Endodermal cell (in vitro differentiated cells): ENCODE measurements at regions not wholly inside any gene's neighbourhood (a gene's known extent, or its start where the extent isn't known, plus 50 kb on each side); places are given as distances from the start of the nearest gene placed in this dataset.

ENCODE experiments used
- DNase-seq: peaks from one replicate; pipeline ENCODE4 v3.0.0-alpha.2; 2017
- H3K27ac ChIP-seq: 2 replicates; pipeline ENCODE4 v1.5.1; 2013; ENCODE audit warnings: mild to moderate bottlenecking, low read depth, low read length, moderate library complexity
- H3K27me3 ChIP-seq: 2 replicates; pipeline ENCODE4 v1.6.1; 2013; ENCODE audit warnings: mild to moderate bottlenecking, low read length, moderate library complexity; ENCODE audit not compliant: insufficient read depth, control insufficient read depth, poor library complexity, severe bottlenecking
- H3K36me3 ChIP-seq: 2 replicates; pipeline ENCODE4 v1.7.0; 2013; ENCODE audit warnings: mild to moderate bottlenecking, low read length, moderate library complexity; ENCODE audit not compliant: control insufficient read depth, insufficient read depth
- H3K4me1 ChIP-seq: one replicate; pipeline ENCODE4 v1.7.0; 2013; ENCODE audit warnings: low read length; ENCODE audit not compliant: control insufficient read depth, insufficient read depth
- H3K4me3 ChIP-seq: 2 replicates; pipeline ENCODE4 v1.5.1; 2013; ENCODE audit warnings: mild to moderate bottlenecking, low read length, moderate library complexity
- H3K9ac ChIP-seq: 2 replicates; pipeline ENCODE4 v1.6.1; 2013; ENCODE audit warnings: mild to moderate bottlenecking, low read length, moderate library complexity; ENCODE audit not compliant: poor library complexity, severe bottlenecking; ENCODE audit errors: extremely low read depth
- H3K9me3 ChIP-seq: 2 replicates; pipeline ENCODE4 v1.6.1; 2013; ENCODE audit warnings: mild to moderate bottlenecking, low read length, moderate library complexity; ENCODE audit not compliant: control insufficient read depth
- H3K27ac Mint-ChIP-seq: 2 replicates; pipeline ENCODE4 v1.8.0; 2020; ENCODE audit warnings: mixed read lengths
- H3K27me3 Mint-ChIP-seq: 2 replicates; pipeline ENCODE4 v1.8.0; 2021; ENCODE audit warnings: mild to moderate bottlenecking, mixed read lengths; ENCODE audit not compliant: insufficient read depth
- H3K36me3 Mint-ChIP-seq: 2 replicates; pipeline ENCODE4 v1.8.0; 2020; ENCODE audit warnings: low read depth, mixed read lengths
- H3K4me1 Mint-ChIP-seq: 2 replicates; pipeline ENCODE4 v1.8.0; 2020; ENCODE audit warnings: mixed read lengths
- H3K4me3 Mint-ChIP-seq: 2 replicates; pipeline ENCODE4 v1.8.0; 2020; ENCODE audit warnings: mild to moderate bottlenecking, moderate library complexity, mixed read lengths
- H3K9me3 Mint-ChIP-seq: 2 replicates; pipeline ENCODE4 v1.8.0; 2020; ENCODE audit warnings: mild to moderate bottlenecking, mixed read lengths
- WGBS, 2 experiments: methylation state at CpG; one replicate each; pipeline versions ENCODE4 v1.1.5 to v1.1.7; 2013; ENCODE audit warnings: missing lambda C conversion rate in 2 of 2, mixed read lengths in 1 of 2; ENCODE audit not compliant: insufficient coverage in 1 of 2, insufficient read length in 1 of 2; 5-methylcytosine and 5-hydroxymethylcytosine counted together
- TF ChIP-seq, protein P1 (sequence below): fragments of 200-600 bp; sonication (generic); conservative IDR thresholded peaks from 2 replicates; pipeline ENCODE4 v1.5.0; 2021; ENCODE audit warnings: antibody characterized with exemption, mild to moderate bottlenecking

- no peak overlapping the region for H3K9ac ChIP-seq
- H3K36me3 Mint-ChIP-seq, result peaks cover 2% of the 10 kb centered on the region
- TF ChIP-seq, protein P1, sequence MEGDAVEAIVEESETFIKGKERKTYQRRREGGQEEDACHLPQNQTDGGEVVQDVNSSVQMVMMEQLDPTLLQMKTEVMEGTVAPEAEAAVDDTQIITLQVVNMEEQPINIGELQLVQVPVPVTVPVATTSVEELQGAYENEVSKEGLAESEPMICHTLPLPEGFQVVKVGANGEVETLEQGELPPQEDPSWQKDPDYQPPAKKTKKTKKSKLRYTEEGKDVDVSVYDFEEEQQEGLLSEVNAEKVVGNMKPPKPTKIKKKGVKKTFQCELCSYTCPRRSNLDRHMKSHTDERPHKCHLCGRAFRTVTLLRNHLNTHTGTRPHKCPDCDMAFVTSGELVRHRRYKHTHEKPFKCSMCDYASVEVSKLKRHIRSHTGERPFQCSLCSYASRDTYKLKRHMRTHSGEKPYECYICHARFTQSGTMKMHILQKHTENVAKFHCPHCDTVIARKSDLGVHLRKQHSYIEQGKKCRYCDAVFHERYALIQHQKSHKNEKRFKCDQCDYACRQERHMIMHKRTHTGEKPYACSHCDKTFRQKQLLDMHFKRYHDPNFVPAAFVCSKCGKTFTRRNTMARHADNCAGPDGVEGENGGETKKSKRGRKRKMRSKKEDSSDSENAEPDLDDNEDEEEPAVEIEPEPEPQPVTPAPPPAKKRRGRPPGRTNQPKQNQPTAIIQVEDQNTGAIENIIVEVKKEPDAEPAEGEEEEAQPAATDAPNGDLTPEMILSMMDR, result no peak
- H3K4me1 Mint-ChIP-seq, result no peaks in the 10 kb centered on the region
- no peak overlapping the region for H3K27ac Mint-ChIP-seq
- H3K4me3 Mint-ChIP-seq, result no peak overlapping the region
- no peaks in the 10 kb centered on the region for H3K4me1 ChIP-seq
- peaks cover 21% of the 10 kb centered on the region for H3K9me3 Mint-ChIP-seq
- H3K27ac ChIP-seq, result no peak overlapping the region
- no peak for DNase-seq
- H3K36me3 ChIP-seq, result no peaks in the 10 kb centered on the region
- peaks cover 12% of the 10 kb centered on the region for H3K9me3 ChIP-seq
- no peaks in the 10 kb centered on the region for H3K27me3 ChIP-seq
- H3K4me3 ChIP-seq, result no peak overlapping the region
- no peaks in the 10 kb centered on the region for H3K27me3 Mint-ChIP-seq
- WGBS, 2 experiments, result 90 to 100% methylated on average over 1 of the region's 1 CpG
Observed at GRCh38 chr13:65307056-65307455, 1923.1 kb downstream of the PCDH9 start.

DNA sequence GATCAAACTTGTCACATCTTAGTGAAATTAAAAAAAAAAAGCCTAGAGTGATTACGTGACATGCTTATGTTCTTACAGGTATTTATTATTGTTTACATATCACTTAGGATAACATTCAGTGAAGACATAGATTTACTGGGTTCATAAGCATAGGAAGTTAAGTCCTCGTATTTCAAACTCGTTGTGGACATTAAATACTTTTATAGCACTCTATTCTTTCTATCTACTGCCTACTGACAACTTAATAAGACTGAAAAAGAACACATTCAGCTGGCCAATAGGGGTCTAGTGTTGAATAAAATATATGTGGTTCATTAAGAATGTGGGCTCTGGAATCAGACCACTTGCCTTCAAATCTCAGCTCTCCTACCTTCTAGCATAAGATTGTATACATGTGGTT, 1927.4 kb downstream of the PCDH9 start:
- no peak for DNase-seq
- H3K9me3 Mint-ChIP-seq, result no peaks in the 10 kb centered on the region
- H3K4me1 ChIP-seq, result no peaks in the 10 kb centered on the region
- WGBS, 2 experiments, result 96% methylated on average over 2 of the region's 3 CpGs; no CpG with 5 or more reads in 1 of the 2 experiments
- no peak overlapping the region for H3K9ac ChIP-seq
- TF ChIP-seq, protein P1, result no peak
- H3K4me3 ChIP-seq, result no peak overlapping the region
- no peaks in the 10 kb centered on the region for H3K4me1 Mint-ChIP-seq
- no peak overlapping the region for H3K4me3 Mint-ChIP-seq
- no peaks in the 10 kb centered on the region for H3K9me3 ChIP-seq
- H3K27me3 Mint-ChIP-seq, result no peaks in the 10 kb centered on the region
- H3K27me3 ChIP-seq, result no peaks in the 10 kb centered on the region
- H3K27ac Mint-ChIP-seq, result no peak overlapping the region
- H3K27ac ChIP-seq, result no peak overlapping the region
- no peaks in the 10 kb centered on the region for H3K36me3 Mint-ChIP-seq
- no peaks in the 10 kb centered on the region for H3K36me3 ChIP-seq

GRCh38 chr13:65301506-65301905, 1928.6 kb downstream of the PCDH9 start:
- Mint-ChIP-seq H3K36me3 (no peaks in the 10 kb centered on the region), H3K4me1 (no peaks in the 10 kb centered on the region), H3K27me3 (peaks cover 1% of the 10 kb centered on the region), H3K27ac (no peak overlapping the region), H3K9me3 (no peaks in the 10 kb centered on the region), H3K4me3 (no peak overlapping the region)
- no peaks in the 10 kb centered on the region for H3K36me3 ChIP-seq
- TF ChIP-seq, protein P1, result no peak
- no peak overlapping the region for H3K9ac ChIP-seq
- H3K27me3 ChIP-seq, result no peaks in the 10 kb centered on the region
- no peak overlapping the region for H3K27ac ChIP-seq
- no peaks in the 10 kb centered on the region for H3K9me3 ChIP-seq
- no peak for DNase-seq
- no peak overlapping the region for H3K4me3 ChIP-seq
- no peaks in the 10 kb centered on the region for H3K4me1 ChIP-seq
